ENCODE measurements at regions not wholly inside any gene's neighbourhood (a gene's known extent, or its start where the extent isn't known, plus 50 kb on each side); places are given as distances from the start of the nearest gene placed in this dataset.

GRCh38 chr1:244224487-244225430, 173.7 kb downstream of the ZBTB18 start:
- DNase-seq: no peak

- DNase-seq: no peak
These were observed 175.4 kb downstream of the ZBTB18 start for GRCh38 chr1:244226435-244226834.

GRCh38 chr1:244230470-244230869, 179.4 kb downstream of the ZBTB18 start:
- no peak for DNase-seq

- no peak for DNase-seq
These were observed 180.1 kb downstream of the ZBTB18 start for GRCh38 chr1:244231193-244231571.

- DNase-seq: no peak
These were observed 180.7 kb downstream of the ZBTB18 start for GRCh38 chr1:244231572-244232315.

GRCh38 chr1:244234009-244234643, 183.0 kb downstream of the ZBTB18 start:
- DNase-seq: no peak

- no peak for DNase-seq
These were observed 184.1 kb downstream of the ZBTB18 start for GRCh38 chr1:244235157-244235556.

- no peak for DNase-seq
These were observed 185.0 kb downstream of the ZBTB18 start for GRCh38 chr1:244236101-244236500.

- no peak for DNase-seq
These were observed 185.6 kb downstream of the ZBTB18 start for GRCh38 chr1:244236721-244237120.

GRCh38 chr1:244237445-244237844, 186.4 kb downstream of the ZBTB18 start:
- no peak for DNase-seq

GRCh38 chr1:244239261-244239770, 188.2 kb downstream of the ZBTB18 start:
- no peak for DNase-seq

- DNase-seq: no peak
These were observed 190.4 kb downstream of the ZBTB18 start for GRCh38 chr1:244241438-244241837.

GRCh38 chr1:244242446-244242845, 191.4 kb downstream of the ZBTB18 start:
- no peak for DNase-seq

- DNase-seq: no peak
These were observed 195.3 kb downstream of the ZBTB18 start for GRCh38 chr1:244246334-244246733.

- no peak for DNase-seq
These were observed 197.3 kb downstream of the ZBTB18 start for GRCh38 chr1:244248426-244248825.

- DNase-seq: no peak
These were observed 199.5 kb downstream of the ADSS2 start for GRCh38 chr1:244252211-244252610.

GRCh38 chr1:244254467-244254866, 197.2 kb downstream of the ADSS2 start:
- DNase-seq: no peak

- DNase-seq: no peak
These were observed 196.2 kb downstream of the ADSS2 start for GRCh38 chr1:244255426-244255965.

GRCh38 chr1:244256086-244256676, 195.5 kb downstream of the ADSS2 start:
- no peak for DNase-seq

- no peak for DNase-seq
These were observed 187.5 kb downstream of the ADSS2 start for GRCh38 chr1:244264163-244264562.

GRCh38 chr1:244265507-244265906, 186.2 kb downstream of the ADSS2 start:
- DNase-seq: no peak

GRCh38 chr1:244269169-244269568, 182.5 kb downstream of the ADSS2 start:
- DNase-seq: no peak

- no peak for DNase-seq
These were observed 180.7 kb downstream of the ADSS2 start for GRCh38 chr1:244271004-244271403.
